Hematopoietic multipotent progenitor cell treated with erythropoietin and hydrocortisone succinate and interleukin-3 and kit ligand, for 8 days (in vitro differentiated cells): ENCODE measurements at regions not wholly inside any gene's neighbourhood (a gene's known extent, or its start where the extent isn't known, plus 50 kb on each side); places are given as distances from the start of the nearest gene placed in this dataset.
A peak's percentile ranks its signal among the peaks of the same experiment; 100 is the strongest.
"Not testable (repeated sequence)": the region's sequence is repeated elsewhere in the genome, so short reads cannot be mapped to it uniquely, and the experiment has no call there.

Source experiments
- DNase-seq: peaks from one replicate; pipeline ENCODE4 v3.0.0-alpha.2; 2015

GRCh38 chr17:445839-446238, 93.2 kb upstream of the RPH3AL start, which contains the start of gene RFLNB:
TSS of gene RFLNB (minus strand) at chr17:445939.
- DNase-seq = not testable (repeated sequence)

- DNase-seq = no peak
Observed at GRCh38 chr17:444879-445454, 92.4 kb upstream of the RPH3AL start.

- no peak for DNase-seq
Observed at GRCh38 chr17:443109-443508, 90.5 kb upstream of the RPH3AL start.

- DNase-seq = no peak
Observed at GRCh38 chr17:441155-441950, 88.7 kb upstream of the RPH3AL start.

- no peak for DNase-seq
Observed at GRCh38 chr17:438191-438590, 85.6 kb upstream of the RPH3AL start.

GRCh38 chr17:437545-437944, 84.9 kb upstream of the RPH3AL start:
- DNase-seq = no peak

- no peak for DNase-seq
Observed at GRCh38 chr17:436571-436970, 84.0 kb upstream of the RPH3AL start.

- not testable (repeated sequence) for DNase-seq
Observed at GRCh38 chr17:432471-432870, 79.9 kb upstream of the RPH3AL start.

- DNase-seq = no peak
Observed at GRCh38 chr17:431494-431893, 78.9 kb upstream of the RPH3AL start.

GRCh38 chr17:429589-429988, 77.0 kb upstream of the RPH3AL start:
- no peak for DNase-seq

GRCh38 chr17:428414-428813, 75.8 kb upstream of the RPH3AL start:
- no peak for DNase-seq

- DNase-seq = no peak
Observed at GRCh38 chr17:427891-428290, 75.3 kb upstream of the RPH3AL start.

GRCh38 chr17:427327-427726, 74.7 kb upstream of the RPH3AL start:
- DNase-seq = no peak

- no peak for DNase-seq
Observed at GRCh38 chr17:422196-422930, 69.8 kb upstream of the RPH3AL start.

GRCh38 chr17:420479-421175, 68.0 kb upstream of the RPH3AL start:
- no peak for DNase-seq

GRCh38 chr17:419073-419735, 66.6 kb upstream of the RPH3AL start:
- DNase-seq = no peak

GRCh38 chr17:418421-418751, 65.8 kb upstream of the RPH3AL start:
- DNase-seq = peak; percentile 66

- DNase-seq = no peak
Observed at GRCh38 chr17:417691-418420, 65.2 kb upstream of the RPH3AL start.

- no peak for DNase-seq
Observed at GRCh38 chr17:416293-417206, 63.9 kb upstream of the RPH3AL start.

GRCh38 chr17:413706-414380, 61.2 kb upstream of the RPH3AL start:
- DNase-seq = peak; percentile 32

GRCh38 chr17:413016-413350, 60.4 kb upstream of the RPH3AL start:
- peak; percentile 23 for DNase-seq
